Dermis blood vessel endothelial cell (primary cell): ENCODE measurements at regions not wholly inside any gene's neighbourhood (a gene's known extent, or its start where the extent isn't known, plus 50 kb on each side); places are given as distances from the start of the nearest gene placed in this dataset.
A peak's percentile ranks its signal among the peaks of the same experiment; 100 is the strongest.

ENCODE experiments used
- DNase-seq: peaks from one replicate; pipeline ENCODE4 v3.0.0; 2010

GRCh38 chr21:35210093-35210492 lies 161.0 kb upstream of the RUNX1 start:
- DNase-seq, result no peak

DNA sequence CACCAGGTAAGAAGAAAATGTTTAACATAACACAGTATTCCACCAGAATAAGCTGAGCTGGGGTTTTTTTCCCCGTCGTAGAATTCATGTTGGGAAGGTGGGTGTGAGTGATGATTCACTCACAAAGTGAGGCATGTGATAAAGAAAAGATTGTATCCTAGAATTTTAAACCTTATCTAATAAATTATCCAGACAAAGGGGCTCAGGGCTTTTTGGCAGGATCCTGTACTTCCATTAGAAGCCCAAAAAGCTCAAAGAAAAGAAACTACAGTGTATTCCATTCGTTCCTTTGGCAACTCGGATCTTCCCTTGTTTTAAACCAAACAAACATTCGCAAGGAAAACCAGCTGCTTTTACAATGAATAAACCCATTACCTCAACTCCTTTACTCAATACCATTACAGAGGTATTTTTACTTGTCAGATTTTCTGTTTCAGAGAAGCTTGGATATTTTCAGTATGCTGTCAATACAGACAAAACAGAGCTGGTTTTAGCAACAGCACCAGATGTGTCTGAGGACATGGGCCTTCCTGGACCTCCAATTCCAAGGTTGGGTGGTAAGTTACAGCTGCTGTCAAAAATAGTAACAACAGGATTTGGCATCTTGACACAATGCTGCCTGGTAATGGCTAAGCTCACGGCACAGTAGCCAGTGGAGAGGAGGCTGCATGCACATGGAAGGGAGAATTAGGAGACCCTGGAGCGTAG lies 159.9 kb upstream of the RUNX1 start:
- no peak for DNase-seq

DNA sequence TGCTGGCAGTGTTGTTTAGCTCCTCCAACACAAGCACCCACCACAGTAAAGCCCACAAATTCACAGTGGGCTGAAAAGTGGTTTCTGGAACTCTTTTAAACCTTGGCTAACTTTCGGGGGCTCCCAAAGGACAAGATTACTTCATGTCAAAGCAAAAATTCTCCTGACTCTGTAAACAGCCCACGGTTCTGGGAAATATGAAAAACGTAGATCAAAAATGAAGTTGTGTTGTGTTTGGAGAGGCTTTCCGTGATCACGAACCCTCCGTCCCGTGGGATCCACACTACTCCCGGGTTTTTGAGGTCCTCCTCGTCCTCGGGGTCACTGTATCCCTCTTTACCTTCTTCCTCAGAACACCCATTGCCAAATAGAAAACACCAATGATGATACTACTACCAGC lies 159.0 kb upstream of the RUNX1 start:
- DNase-seq, result no peak

DNA sequence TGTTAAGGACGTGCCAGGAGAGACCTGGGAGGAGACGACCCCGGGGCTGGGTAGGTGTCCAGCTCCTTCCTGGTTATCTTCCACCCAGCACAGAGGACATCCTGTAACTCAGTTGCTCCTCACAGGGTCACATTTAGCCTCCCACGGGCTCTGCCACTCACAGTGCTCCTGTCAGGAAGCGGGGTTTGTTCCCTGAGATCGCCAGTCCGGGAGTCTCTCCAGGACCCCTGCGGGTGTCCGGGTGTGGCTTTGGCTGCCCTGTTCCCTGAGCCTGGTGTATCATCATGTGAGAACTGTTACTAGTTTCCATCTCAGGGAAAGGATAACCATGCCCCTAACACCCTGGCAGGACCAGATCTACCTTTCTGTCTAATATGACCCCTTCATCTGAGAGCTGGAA lies 158.2 kb upstream of the RUNX1 start:
- no peak for DNase-seq

- DNase-seq, result no peak
Measured at GRCh38 chr21:35206141-35207125, 157.3 kb upstream of the RUNX1 start.

- DNase-seq, result peak; percentile 74
Measured at GRCh38 chr21:35204850-35205541, 155.9 kb upstream of the RUNX1 start.

GRCh38 chr21:35204125-35204524 lies 155.0 kb upstream of the RUNX1 start:
- no peak for DNase-seq

DNA sequence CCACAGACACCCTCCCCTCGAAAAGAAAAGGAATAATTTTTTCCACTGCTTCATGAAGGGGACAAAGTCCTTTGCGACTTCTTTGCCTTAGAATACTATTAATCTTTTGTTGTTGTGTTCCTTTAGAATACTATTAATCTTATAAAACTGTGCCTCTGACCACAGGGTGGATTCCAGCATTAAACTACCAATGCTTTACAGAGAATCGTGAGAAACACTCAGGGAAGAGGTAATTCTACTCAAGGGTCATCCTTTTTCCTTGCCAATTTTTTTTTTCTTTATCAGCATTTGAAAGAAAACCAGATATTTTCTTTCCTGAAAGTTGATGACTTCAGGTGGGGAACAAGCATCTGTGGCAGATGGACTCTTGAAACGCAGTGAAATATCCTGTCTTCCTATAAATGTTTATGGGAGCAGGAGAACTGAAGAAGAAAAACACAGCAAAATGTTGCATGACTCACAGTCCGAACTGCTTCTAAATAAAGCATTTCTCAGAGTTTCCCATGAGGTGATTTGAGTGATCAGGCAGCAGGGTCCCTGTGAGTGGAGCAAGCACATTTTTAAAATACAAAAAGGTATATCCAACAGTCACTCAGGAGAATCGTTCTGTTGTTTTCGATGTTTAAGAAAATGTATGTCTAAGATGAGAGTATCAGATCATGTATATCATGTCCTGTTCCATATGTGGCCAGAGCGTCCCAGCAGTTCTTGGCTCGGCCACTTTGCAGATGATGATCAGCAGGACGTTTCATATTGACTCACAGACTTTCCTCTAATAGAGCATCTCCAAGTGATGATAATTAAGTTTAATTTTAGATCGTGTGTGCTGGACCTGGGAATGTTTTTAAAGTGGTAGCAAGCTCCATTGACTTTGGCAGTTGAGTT lies 154.2 kb upstream of the RUNX1 start:
- peak; percentile 68 for DNase-seq

- DNase-seq, result peak; percentile 11
Measured at GRCh38 chr21:35202431-35202830, 153.3 kb upstream of the RUNX1 start.

DNA sequence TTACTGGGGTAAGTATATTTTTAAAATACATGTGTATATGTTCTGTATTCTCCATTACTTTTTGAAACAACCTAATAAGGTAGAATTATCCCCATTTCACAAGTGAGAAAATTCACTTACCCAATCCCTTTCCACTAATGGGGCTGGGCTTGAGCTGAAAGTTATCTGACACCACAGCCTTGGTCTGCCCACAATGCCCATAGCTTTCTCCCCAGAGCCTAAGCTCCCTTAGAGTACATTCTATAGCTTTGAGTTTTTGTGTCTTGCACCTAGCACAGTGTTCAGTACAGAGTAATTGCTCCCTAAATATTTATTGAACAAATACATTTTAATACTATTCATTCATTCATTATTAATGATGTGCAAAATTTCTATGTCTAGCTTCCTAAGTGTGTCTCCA lies 152.7 kb upstream of the RUNX1 start:
- no peak for DNase-seq

DNA sequence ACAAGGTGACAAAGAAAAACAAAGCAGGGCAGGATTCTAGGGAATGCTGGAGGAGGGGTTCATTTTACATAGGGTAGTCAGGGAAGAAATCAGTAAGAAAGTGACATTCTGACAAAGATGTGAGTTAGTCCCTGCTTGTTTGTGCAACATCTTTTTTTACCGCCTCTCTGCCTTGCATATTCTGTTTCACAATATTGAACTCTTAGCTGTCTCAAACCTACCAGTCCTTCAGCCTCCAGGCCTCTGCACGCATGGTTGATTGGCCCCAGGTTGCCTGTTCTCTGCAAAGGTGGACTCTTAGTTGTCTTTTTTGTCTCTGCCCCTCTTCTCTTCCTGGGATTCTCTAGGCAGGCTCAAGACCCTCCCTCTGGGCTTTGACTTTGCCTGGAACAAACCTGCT lies 152.2 kb upstream of the RUNX1 start:
- DNase-seq, result no peak

- DNase-seq, result no peak
Measured at GRCh38 chr21:35199733-35200015, 150.6 kb upstream of the RUNX1 start.

DNA sequence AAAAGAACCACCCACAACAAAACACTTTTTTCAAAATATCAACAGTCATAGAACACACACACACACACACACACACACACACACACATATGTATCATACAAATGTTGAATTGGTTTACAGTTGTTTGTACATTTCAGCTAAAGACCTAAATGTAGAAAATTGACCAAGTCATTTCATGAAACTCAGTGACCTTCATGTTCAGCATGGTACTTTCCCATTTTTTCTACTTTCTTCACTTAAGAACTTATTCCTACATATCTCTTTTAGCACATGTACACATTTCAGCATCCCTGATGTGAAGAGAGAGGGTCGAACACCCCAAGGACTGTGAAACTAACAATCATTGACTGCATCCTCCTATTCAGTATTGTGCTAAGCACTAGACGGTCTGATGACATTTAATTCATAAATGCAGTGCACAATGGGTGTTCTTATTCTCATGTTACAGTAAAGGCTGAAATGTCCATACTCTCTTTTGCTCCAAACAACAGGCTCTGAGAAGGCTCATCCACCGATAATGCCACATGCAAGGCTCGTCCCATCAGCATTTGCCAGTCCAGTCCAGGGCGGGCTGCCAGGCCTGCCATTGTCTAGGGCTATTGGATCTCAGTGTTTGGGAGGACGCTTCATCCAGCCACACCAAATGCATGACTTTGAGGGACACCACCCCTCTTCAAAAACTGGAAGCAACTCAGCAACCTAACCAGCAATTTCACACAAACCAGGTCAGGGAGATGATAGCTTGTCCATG lies 150.1 kb upstream of the RUNX1 start:
- DNase-seq, result no peak

DNA sequence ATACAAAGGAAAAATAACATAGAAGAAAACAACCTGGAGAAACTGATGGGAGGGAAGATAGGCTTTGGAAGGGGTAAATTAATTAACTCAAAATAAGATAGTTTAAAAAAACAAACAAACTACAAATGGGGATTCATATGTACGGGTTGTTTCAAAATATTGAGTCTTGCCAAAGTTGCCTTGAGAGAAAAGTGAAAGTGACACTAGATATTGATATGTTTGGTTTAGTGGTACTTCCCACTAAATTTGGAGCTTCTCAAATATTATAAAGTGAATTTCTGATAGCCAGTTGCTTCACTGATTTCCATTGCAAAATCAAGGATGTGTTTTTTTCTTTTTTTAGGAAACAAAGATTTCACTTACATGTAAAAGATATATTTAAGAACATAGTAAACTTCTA lies 149.5 kb upstream of the RUNX1 start:
- no peak for DNase-seq

GRCh38 chr21:35197992-35198431 lies 148.9 kb upstream of the RUNX1 start:
- peak; percentile 56 for DNase-seq

DNA sequence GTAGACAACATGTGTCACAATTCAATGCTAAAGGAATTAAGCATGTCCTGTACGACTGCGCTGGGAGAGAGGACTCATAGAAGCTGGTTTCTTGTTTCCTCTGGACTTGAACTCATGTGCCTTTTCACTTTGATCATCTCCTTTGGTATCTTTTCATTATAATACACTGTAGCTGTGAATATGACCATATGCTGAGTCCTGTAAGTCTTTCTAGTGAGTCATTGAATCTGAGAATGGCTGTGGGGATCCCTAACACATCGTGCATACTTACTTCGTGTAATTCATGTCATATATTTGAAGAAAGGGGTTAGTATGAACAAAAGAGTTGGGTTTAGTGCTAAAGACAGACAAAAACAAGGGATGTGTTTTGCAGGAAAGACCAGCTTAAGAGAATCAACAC lies 148.1 kb upstream of the RUNX1 start:
- no peak for DNase-seq

DNA sequence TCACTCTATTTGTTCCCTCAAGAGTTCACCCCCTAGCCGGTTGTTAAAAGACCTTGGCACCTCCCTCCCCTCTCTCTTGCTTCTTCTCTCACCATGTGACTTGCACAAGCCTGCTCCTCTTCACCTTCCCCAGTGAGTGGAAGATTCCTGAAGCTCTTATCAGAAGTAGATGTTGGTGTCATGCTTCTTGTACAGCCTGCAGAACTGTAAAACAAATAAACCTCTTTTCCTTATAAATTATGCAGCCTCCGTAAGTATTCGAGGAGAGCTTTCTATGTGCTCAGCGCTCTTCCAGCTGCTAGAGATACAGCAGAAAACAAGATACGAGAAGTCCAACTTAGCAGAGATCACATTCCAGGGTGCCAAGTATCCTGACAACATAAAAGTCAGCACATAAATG lies 147.0 kb upstream of the RUNX1 start:
- no peak for DNase-seq

- no peak for DNase-seq
Measured at GRCh38 chr21:35195232-35195631, 146.1 kb upstream of the RUNX1 start.

GRCh38 chr21:35191754-35192153 lies 142.7 kb upstream of the RUNX1 start:
- no peak for DNase-seq

DNA sequence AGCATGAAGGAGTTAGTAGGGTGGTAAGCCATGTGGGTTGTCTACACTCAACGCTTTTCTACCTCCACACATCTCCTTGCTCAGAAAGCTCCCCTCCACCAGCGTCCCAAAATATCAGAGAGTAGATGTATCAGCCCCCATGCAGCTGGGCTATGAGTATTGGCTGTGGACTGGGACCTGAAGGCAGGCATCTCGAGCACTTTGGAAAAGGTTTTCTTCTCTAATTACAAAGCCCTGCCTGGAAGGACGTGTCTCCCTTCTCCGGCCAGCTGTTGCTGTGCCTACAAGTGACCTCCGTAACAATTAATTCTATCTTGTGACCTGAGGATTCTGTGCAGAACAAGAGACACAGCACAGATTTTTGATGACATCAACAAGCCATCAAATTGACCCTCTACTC lies 142.0 kb upstream of the RUNX1 start:
- DNase-seq, result no peak

- DNase-seq, result no peak
Measured at GRCh38 chr21:35190201-35190701, 141.1 kb upstream of the RUNX1 start.
